ENCODE measurements at regions not wholly inside any gene's neighbourhood (a gene's known extent, or its start where the extent isn't known, plus 50 kb on each side); places are given as distances from the start of the nearest gene placed in this dataset.

GRCh38 chr22:22983816-22984215 is 86.5 kb upstream of the GNAZ start:
- H3K4me3 ChIP-seq (ENCODE audit: low read depth, low read length): no peak overlapping the region
- no peaks in the 10 kb centered on the region; the same call in 1 of the 2 replicates for H3K9me3 ChIP-seq
- no peak for TF ChIP-seq CTCF (IDR thresholded peaks at IDR 0.05; ENCODE audit: low read depth, low read length)
- no peaks in the 10 kb centered on the region for H3K27me3 ChIP-seq
- DNase-seq: no peak
- H3K36me3 ChIP-seq: no peaks in the 10 kb centered on the region
- H3K4me1 ChIP-seq: no peaks in the 10 kb centered on the region

DNA sequence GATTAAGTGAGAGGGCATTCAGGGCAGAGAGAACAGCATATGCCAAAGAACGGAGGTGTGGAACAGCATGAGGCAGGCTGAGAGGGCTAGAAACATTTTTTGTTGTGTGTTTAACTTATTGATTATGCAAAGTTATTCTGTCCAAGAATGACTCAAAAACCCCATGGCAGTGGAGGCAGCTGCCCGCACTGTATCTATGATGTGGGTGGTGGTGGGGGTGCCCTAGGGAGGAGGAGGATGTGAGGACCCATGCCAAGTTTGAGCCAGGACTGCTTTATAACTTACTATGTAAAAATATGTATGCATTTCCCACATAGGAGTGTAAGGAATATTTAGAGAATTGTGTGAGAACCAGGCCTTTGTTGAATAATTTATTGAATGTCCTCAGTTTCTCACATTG is 85.4 kb upstream of the GNAZ start:
- Histone ChIP-seq H3K27me3 (no peaks in the 10 kb centered on the region), H3K9me3 (no peaks in the 10 kb centered on the region; the same call in 1 of the 2 replicates), H3K36me3 (no peaks in the 10 kb centered on the region), H3K4me1 (no peaks in the 10 kb centered on the region), H3K4me3 (ENCODE audit: low read depth, low read length) (no peak overlapping the region)
- TF ChIP-seq CTCF (IDR thresholded peaks at IDR 0.05; ENCODE audit: low read depth, low read length): no peak
- no peak for DNase-seq

DNA sequence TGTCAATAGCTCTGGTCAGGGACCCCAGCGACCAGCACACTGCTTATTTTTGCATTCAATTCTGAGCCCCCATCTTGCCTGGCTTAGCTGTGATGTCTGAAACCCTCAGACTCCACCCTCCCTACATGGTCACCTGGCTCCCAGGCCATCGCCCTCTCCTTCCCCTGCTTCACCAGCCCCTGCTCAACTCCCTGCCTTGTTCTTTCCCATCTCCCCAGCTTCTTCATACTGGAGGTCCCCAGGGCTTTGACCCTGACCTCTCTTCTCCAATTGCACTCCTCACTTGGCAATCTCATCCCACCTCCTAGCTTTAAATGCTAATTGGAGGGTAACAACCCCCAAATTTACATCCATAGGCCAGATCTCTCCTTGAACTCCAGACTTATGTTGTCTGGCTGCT is 84.3 kb upstream of the GNAZ start:
- Histone ChIP-seq H3K36me3 (no peaks in the 10 kb centered on the region), H3K27me3 (no peaks in the 10 kb centered on the region; the same call in 1 of the 2 replicates), H3K9me3 (no peaks in the 10 kb centered on the region; the same call in 1 of the 2 replicates), H3K4me3 (ENCODE audit: low read depth, low read length) (no peak overlapping the region), H3K4me1 (no peaks in the 10 kb centered on the region)
- DNase-seq: no peak
- TF ChIP-seq CTCF (IDR thresholded peaks at IDR 0.05; ENCODE audit: low read depth, low read length): no peak

- H3K36me3 ChIP-seq: no peaks in the 10 kb centered on the region
- no peak overlapping the region for H3K4me3 ChIP-seq (ENCODE audit: low read depth, low read length)
- DNase-seq: no peak
- no peaks in the 10 kb centered on the region; the same call in 1 of the 2 replicates for H3K9me3 ChIP-seq
- no peaks in the 10 kb centered on the region; the same call in 1 of the 2 replicates for H3K27me3 ChIP-seq
- H3K4me1 ChIP-seq: no peaks in the 10 kb centered on the region
- TF ChIP-seq CTCF (IDR thresholded peaks at IDR 0.05; ENCODE audit: low read depth, low read length): no peak
Observed at GRCh38 chr22:22986640-22987039, 83.7 kb upstream of the GNAZ start.

DNA sequence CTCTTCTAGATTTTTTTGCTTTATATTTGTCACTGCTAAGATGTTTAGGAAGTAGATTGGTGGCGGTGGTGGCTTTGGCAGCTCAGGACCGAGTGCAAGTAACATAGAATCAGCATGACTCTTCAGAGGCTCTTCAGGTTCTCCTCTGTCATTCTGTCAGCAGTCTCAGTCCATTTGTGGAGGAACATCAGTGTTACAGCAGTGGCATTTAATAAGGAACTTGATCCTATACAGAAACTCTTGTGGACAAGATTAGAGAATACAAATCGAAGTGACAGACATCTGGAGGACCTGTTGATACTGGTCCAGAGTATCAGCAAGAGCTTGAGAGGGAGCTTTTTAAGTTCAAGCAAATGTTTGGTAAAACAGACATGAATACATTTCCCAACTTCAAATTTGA is 82.2 kb upstream of the GNAZ start:
- no peak for DNase-seq
- Histone ChIP-seq H3K4me1 (no peaks in the 10 kb centered on the region), H3K9me3 (no peaks in the 10 kb centered on the region), H3K36me3 (no peaks in the 10 kb centered on the region), H3K27me3 (peaks cover under 1% of the 10 kb centered on the region; the same call in 1 of the 2 replicates), H3K4me3 (ENCODE audit: low read depth, low read length) (no peak overlapping the region)
- no peak for TF ChIP-seq CTCF (IDR thresholded peaks at IDR 0.05; ENCODE audit: low read depth, low read length)

DNA sequence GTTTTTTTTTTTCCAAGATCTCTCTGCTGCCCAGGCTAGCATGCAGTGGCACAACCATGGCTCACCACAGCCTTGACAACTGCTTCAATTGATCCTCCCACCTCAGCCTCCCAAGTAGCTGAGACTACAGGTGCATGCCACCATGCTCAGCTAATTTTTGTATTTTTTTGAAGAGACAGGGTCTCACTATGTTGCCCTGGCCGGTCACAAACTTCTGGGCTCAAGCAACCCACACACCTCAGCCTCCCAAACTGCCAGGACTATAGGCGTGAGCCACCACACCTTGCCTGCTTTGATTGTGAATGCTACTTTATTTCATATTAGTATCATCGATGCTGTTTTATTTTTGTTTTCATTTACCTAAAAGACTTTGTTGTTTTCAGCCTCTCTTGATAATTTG is 81.5 kb upstream of the GNAZ start:
- no peak for TF ChIP-seq CTCF (IDR thresholded peaks at IDR 0.05; ENCODE audit: low read depth, low read length)
- H3K4me1 ChIP-seq: no peaks in the 10 kb centered on the region
- no peaks in the 10 kb centered on the region for H3K9me3 ChIP-seq
- peaks cover 4% of the 10 kb centered on the region for H3K27me3 ChIP-seq
- no peak for DNase-seq
- no peak overlapping the region for H3K4me3 ChIP-seq (ENCODE audit: low read depth, low read length)
- no peaks in the 10 kb centered on the region for H3K36me3 ChIP-seq
